Activated T-cell treated with anti-CD3 and anti-CD28 coated beads for 48 hours (primary cell): ENCODE measurements at regions not wholly inside any gene's neighbourhood (a gene's known extent, or its start where the extent isn't known, plus 50 kb on each side); places are given as distances from the start of the nearest gene placed in this dataset.
"Not testable (repeated sequence)": the region's sequence is repeated elsewhere in the genome, so short reads cannot be mapped to it uniquely, and the experiment has no call there.

Experiments used
- DNase-seq: peaks from one replicate; pipeline ENCODE4 v3.0.0-alpha.2; 2020; ENCODE audit warnings: low read depth

DNA sequence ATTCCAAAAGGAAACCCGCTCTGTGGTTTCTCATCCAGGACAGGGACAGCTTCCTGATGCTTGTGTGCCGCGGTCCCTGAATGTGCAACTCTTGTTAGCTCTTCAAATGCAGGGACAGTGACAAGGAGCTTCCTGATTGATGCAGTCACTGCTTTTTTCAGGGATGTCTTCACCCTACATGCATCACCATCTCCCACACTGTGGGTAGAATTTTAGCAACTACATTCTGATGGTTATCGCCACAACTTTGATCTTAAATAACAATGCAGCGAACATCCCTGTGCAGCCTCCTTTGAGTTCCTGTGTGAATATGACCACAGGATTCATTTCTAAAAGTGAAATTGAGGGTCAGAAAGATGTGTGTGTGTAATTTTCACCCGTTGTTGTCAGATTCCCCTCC, 115.0 kb downstream of the GGTLC2 start:
- DNase-seq = no peak

DNA sequence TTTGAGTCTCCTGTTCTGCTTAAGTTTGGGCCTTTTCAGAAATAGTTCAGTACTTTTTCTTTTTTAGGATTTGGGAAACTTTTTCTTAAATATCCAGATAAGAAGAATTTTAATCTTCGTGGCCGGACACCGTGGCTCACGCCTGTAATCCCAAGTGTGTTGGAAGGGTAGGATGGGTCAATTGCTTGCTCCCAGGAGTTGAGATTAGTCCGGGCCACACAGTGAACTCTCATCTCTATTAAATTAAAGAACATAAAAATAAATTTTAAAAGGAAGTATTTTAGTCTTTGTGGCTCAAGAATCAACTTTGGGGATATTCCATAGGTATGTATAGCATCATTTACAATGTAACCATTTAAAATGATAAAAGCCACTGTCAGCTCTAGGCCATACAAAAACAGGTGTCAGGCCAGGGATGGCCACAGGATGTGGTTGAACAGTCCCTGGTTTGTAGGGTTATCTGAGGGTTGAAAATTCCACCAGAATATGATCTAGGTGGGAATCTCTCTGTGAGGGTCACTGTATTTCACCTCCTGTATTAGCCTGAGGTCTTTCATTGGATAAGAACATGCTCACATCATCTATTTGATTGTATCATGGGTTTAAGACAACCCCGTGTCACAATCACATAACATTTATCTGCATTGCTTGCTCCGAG, 115.6 kb downstream of the GGTLC2 start:
- DNase-seq = no peak

DNA sequence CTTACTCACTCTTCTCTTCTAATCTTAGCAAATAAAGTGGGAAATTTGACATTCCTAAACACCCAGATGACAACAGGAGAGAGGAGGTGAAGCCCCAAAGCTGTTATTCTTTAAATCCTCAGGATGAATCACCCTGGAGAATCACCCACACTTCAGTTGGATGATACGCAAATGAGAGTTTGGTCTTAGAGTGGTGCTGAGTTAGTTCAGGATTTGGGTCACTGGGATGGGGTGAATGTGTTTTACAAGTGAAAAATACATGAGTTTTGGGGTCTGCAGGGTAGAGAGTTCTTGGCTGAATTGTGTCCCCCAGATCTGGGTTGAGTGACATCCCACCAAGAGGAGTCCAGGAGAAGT, 117.2 kb downstream of the GGTLC2 start:
- DNase-seq = no peak

- no peak for DNase-seq
Measured at GRCh38 chr22:22761963-22762772, 117.8 kb downstream of the GGTLC2 start.

GRCh38 chr22:22763512-22763911, 119.1 kb downstream of the GGTLC2 start:
- no peak for DNase-seq

GRCh38 chr22:22764085-22764484, 119.7 kb downstream of the GGTLC2 start:
- no peak for DNase-seq

DNA sequence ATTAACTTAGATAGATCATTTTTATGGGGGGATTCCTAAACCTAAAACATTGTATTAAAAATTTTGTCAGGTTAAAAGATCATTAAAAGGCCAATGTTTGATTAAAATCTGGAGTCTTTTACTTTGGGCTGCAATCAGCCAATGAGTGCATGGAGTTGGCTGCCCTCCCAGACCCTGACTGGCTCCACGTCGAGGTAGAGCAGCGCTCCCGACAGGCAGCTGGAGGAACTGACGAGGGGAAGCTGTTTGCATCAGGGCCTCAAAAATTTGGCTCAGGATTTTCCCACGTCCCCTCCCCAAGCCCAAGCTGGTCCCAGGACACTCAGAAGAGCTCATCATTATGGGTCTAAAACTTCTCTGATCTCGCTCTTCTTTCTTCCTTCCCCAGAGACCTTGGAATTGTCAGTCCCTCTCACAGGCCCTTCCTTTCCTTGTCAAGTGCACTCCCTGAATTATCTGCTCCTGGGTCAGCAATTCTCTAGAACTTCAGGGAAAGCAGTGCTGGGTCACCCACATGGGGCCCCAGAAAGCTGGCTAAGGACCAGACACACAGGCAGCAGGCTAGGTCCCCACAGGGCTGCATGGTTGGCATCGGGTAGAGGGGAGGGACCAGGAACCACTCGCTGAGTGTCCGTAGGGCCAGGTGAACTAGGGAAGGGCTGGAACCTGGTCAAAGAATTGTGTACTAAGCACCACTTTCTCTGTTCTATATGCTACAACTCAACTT, 119.6 kb upstream of the IGLL5 start:
- no peak for DNase-seq

DNA sequence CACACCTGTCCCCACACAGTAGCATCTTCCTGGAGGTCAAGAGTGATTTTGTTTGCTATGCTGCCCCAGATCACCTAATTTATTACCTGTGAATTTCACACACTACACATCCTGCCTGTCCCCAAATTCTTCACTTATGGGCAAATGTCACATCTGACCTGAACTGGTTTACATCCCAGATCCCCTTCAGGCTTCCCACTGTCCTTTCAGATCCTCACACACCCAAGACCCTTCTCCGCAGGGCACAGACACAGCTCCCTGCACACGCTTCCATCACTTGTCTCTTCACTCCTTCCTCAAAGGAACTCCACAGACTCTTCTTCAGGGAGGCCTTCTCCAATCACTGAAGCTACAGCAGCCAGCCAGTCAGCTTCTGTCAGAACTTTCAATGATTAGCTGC, 118.7 kb upstream of the IGLL5 start:
- DNase-seq = no peak

DNA sequence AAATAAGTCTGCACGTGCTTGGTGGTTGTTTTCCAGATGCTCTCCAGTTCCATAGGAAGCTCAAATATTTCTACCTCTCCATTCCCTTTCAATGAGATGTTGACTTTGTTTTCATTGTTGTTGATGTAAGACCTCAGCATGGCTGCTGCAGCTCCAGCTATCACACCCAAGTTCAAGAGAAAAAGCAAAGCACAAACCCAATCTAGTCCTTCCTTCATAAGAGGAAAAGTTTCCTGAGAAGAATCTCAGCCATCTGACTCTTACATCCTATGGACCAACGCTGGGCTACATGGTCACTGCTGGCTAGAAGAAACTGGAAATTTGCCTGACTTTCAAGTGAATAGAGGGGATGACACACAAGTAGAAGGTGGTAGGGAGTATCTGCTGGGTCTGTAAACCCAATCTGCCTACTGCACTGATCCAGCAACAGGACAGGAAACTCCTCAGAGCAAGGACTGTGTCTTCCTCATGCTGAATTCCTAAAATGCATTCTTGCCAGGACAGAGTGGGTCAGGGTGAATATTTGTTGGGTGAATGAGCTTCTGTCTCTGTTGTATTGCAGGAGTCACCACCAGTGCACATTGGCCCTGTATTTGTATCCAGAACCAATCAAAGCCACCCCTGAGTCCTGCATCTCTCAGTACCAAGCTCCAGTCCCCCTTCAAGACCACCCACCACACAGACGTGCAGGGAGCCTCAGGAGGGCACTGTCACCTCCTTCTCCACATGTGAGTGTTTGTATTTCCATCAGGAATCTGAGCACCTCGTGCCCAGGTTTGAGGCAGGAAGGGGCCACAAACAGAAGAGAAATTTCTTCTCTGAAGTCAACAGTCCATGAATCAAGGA, 118.0 kb upstream of the IGLL5 start:
- DNase-seq = no peak

DNA sequence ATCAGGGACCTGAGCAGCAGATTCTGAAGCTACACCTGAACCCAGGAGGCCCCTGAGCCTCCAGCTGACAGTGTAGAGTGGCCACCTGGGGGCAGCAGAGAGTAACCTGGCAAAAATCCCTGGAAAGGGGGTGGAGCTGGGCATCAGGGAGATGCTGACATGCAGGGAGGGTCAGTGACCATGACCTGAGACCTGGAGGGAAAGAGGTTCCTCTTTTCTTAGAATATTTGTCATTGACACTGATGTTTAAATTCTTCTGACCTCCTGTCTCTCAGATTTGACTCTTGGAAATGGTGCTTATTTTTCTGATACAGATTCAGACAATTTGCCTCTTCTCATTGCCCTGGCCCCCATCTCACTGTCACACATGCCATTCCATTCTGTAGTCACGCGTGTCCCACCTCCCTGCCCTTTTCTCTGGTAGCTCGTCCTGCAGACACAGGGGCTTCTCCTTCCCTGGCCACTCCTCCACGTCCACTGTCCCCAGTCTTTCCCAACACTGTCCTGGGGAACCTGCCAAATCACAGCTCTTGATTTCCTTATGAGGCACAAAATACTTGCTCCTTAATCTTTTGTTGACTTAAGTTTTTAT, 117.2 kb upstream of the IGLL5 start:
- DNase-seq = peak; percentile 38

DNA sequence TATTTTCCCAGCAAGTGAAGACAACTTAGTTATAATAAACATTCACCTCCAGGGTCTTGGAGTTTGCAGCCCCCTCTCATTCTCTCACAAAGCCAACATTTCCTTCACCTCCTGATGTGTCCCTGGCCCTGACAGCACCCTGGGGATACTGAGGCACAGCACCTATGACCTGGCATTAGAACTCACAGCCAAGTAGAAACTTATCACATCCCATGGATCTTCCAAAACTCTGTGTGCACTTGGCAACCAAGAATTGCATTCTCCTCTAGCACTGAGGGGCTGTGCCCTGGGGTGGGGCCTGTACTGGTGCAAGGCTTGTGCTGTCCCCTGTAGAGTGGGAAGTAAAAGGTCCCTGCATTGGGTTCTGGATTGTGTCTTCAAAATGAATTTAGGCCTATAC, 116.7 kb upstream of the IGLL5 start:
- DNase-seq = no peak

GRCh38 chr22:22771696-22772377, 115.8 kb upstream of the IGLL5 start:
- no peak for DNase-seq

DNA sequence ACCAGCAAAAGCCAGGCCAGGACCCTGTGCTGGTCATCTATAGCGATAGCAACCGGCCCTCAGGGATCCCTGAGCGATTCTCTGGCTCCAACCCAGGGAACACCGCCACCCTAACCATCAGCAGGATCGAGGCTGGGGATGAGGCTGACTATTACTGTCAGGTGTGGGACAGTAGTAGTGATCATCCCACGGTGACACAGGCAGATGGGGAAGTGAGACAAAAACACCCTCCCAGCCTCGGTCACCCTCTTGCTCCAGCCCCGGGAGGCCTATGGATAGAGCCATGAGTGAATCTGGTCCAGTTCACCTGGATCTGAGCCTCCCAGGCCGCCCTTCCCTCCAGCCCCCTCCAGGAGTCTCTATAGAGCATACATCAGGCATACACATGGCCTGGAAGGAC, 115.2 kb upstream of the IGLL5 start:
- DNase-seq = no peak

DNA sequence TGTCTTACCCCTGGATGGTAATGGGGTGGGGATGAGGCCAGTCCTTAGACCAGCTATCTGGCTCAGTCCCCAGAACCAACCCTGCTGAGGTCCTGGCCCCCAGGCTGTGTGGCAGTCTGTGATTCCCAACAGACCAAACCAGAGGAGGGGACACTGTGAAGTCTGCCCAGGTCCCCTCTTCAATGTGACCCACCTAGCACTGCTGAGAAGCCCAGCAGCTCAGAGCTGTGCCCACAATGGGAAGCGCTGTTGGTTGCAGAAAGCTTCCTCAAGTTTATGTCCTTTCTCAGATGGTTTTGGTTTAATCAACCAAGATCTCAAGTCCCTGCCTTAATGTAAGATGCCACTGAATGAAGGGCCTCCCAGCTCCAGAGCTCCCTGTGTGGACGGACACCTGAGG, 114.7 kb upstream of the IGLL5 start:
- DNase-seq = no peak

DNA sequence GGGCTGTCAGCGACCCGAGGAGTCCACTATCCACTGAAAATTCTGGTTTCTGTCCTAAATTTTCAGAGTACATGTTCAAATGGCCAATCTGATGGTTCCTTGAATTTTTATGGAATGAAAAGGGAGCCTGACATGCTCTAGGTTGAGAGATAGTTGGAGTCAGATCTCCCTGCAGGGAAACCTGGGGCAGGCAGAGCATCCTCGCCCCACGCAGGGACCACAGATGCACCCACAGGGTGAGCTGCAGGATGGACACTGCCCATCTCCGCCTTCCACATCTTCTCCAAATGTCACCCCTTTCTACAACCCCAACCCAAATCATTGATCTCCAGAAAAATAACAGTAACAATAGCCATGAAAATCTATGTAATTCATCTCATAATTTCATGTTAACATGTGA, 114.2 kb upstream of the IGLL5 start:
- no peak for DNase-seq

- DNase-seq = no peak
Measured at GRCh38 chr22:22773979-22774604, 113.5 kb upstream of the IGLL5 start.

DNA sequence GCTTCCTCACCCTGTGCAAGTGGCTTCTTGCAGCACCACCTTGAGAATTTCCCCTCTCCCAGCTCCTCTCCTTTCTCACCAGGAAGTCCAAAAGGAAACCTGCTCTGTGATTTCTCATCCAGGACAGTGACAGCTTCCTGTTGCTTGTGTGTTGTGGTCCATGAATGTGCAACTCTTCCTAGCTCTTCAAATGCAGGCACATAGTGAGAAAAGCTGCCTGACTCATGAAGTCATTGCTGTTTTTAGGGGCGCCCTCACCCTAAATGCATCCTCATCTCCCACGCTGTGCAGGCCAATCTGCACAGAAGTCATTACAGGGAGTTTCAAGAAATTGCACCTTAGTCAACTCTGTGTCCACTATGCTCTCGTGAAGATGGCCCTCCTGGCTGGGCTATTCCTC, 112.9 kb upstream of the IGLL5 start:
- not testable (repeated sequence) for DNase-seq

DNA sequence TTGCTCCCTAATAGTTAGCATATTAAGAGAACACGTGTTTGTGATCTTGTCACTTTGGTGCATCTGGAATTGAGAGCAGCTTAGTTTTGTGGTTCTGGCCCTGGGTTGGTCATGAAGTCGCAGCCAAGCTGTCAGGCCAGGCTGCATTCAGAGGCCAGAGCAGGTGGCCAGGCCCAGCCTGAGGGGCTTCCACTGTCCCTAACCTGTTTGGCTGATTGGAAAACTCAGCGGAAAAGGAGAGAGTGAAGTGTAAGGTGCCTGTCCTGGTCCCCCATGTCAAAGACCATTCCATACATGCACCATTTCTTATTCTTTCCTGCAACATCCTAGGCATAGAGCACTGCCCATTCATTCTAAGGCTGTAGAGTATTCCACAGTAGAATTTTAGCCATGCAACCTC, 111.5 kb upstream of the IGLL5 start:
- DNase-seq = no peak

DNA sequence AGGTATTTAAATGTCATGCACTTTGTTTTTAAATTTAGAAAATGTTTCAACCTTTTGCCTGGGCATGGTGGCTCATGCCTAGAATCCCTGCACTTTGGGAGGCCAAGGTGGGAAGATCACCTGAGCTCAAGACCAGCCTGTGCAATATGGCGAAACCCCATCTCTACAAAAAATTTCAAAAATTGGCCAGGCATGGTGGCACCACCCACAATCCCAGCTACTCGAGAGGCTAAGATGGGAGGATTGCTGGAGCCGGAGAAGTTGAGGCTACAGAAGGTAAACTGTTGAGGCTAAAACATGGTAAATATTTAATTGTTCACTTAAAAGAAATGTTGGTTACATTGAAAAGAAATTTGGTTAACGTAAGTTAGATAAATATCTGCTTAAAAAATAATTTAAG, 108.4 kb upstream of the IGLL5 start:
- DNase-seq = no peak

DNA sequence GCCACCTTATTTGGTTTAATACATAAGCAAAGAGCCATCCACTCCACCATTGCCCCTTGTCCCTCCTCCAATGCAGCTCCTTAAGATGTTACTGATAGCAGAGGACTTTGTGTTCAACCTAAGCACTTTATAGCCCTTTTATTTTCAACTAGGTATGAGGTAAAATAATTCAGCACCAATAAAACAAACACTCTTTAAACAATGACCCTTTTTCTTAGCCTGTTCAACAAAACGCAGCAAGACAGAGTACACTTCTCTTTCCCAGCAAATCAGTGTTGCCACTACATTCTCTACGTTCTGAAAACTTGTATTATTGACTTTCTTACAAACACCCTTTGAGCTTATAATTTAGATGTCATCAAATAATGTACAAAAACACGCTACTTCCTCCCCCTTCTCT, 104.0 kb upstream of the IGLL5 start:
- DNase-seq = no peak
